ENCODE measurements at regions not wholly inside any gene's neighbourhood (a gene's known extent, or its start where the extent isn't known, plus 50 kb on each side); places are given as distances from the start of the nearest gene placed in this dataset.

GRCh38 chr10:104580774-104581675, 60.1 kb upstream of the SORCS3 start:
- ChIA-PET CTCF (interaction anchor here (0.6 to 4.5 kb wide), 20 partner anchors 8 to 534 kb away, joined by 3 to 26 read pairs (median 4); no protein-coding TSS in a partner anchor), POLR2A (no interaction called here)
- H3K9me3 ChIP-seq (ENCODE audit: control insufficient read depth, insufficient read depth, low read depth, low read length) = no peaks in the 10 kb centered on the region
- H3K4me3 ChIP-seq (ENCODE audit: low read depth, low read length) = no peak overlapping the region
- no peaks in the 10 kb centered on the region for H3K4me1 ChIP-seq (ENCODE audit: control insufficient read depth, insufficient read depth, low read length)
- H3K27ac ChIP-seq (ENCODE audit: extremely low read depth, low read depth, low read length) = no peak overlapping the region
- TF ChIP-seq ZNF654 (tag by site-specific recombination; IDR thresholded peaks at IDR 0.05; ENCODE audit: low read depth) (peak; percentile 60), TRIM28 (IDR thresholded peaks at IDR 0.05; ENCODE audit: borderline replicate concordance, low read length) (no peak), ZNF112 (tag by site-specific recombination; IDR thresholded peaks at IDR 0.05) (no peak), PBX3 (CRISPR knock-in tag; IDR thresholded peaks at IDR 0.05) (no peak)
- no peaks in the 10 kb centered on the region for H3K36me3 ChIP-seq (ENCODE audit: control insufficient read depth in 2 of 2, insufficient read depth in 1 of 2, low read length in 2 of 2)

GRCh38 chr10:104581884-104582601, 59.0 kb upstream of the SORCS3 start:
- ChIA-PET POLR2A (no interaction called here), CTCF (interaction anchor here (0.6 to 4.5 kb wide), 10 partner anchors 11 to 346 kb away, joined by 3 to 23 read pairs (median 4); no protein-coding TSS in a partner anchor)
- no peaks in the 10 kb centered on the region for H3K36me3 ChIP-seq (ENCODE audit: control insufficient read depth in 2 of 2, insufficient read depth in 1 of 2, low read length in 2 of 2)
- no peak overlapping the region for H3K4me3 ChIP-seq (ENCODE audit: low read depth, low read length)
- H3K4me1 ChIP-seq (ENCODE audit: control insufficient read depth, insufficient read depth, low read length) = no peaks in the 10 kb centered on the region
- no peak overlapping the region for H3K27ac ChIP-seq (ENCODE audit: extremely low read depth, low read depth, low read length)
- TF ChIP-seq ZBTB17 (tag by site-specific recombination; IDR thresholded peaks at IDR 0.05) (peak; percentile 83), ZIC2 (tag by site-specific recombination; IDR thresholded peaks at IDR 0.05) (no peak), ZNF560 (tag by site-specific recombination; IDR thresholded peaks at IDR 0.05; ENCODE audit: borderline replicate concordance) (no peak)
- H3K9me3 ChIP-seq (ENCODE audit: control insufficient read depth, insufficient read depth, low read depth, low read length) = no peaks in the 10 kb centered on the region

GRCh38 chr10:104582602-104582951, 58.5 kb upstream of the SORCS3 start:
- no peaks in the 10 kb centered on the region for H3K4me1 ChIP-seq (ENCODE audit: control insufficient read depth, insufficient read depth, low read length)
- POLR2A ChIA-PET = no interaction called here
- no peaks in the 10 kb centered on the region for H3K36me3 ChIP-seq (ENCODE audit: control insufficient read depth in 2 of 2, insufficient read depth in 1 of 2, low read length in 2 of 2)
- H3K27ac ChIP-seq (ENCODE audit: extremely low read depth, low read depth, low read length) = no peak overlapping the region
- no peaks in the 10 kb centered on the region for H3K9me3 ChIP-seq (ENCODE audit: control insufficient read depth, insufficient read depth, low read depth, low read length)
- no peak overlapping the region for H3K4me3 ChIP-seq (ENCODE audit: low read depth, low read length)
- CTCF ChIA-PET = interaction anchor here (0.6 to 4.5 kb wide), 5 partner anchors 32 to 345 kb away, joined by 3 to 23 read pairs (median 5); no protein-coding TSS in a partner anchor
- peak; percentile 60; the same call in 1 of the 2 replicates for TF ChIP-seq ZBTB17 (tag by site-specific recombination; IDR thresholded peaks at IDR 0.05)
- TF ChIP-seq GLIS2 (tag by site-specific recombination; IDR thresholded peaks at IDR 0.05) = no peak
- TF ChIP-seq BCL11A (tag by site-specific recombination; IDR thresholded peaks at IDR 0.05; ENCODE audit: low read depth) = no peak
- TF ChIP-seq ZNF580 (tag by site-specific recombination; IDR thresholded peaks at IDR 0.05) = no peak
- TF ChIP-seq ZIC2 (tag by site-specific recombination; IDR thresholded peaks at IDR 0.05) = peak; percentile 57

- no peak overlapping the region for H3K27ac ChIP-seq (ENCODE audit: extremely low read depth, low read depth, low read length)
- POLR2A ChIA-PET = no interaction called here
- CTCF ChIA-PET = interaction anchor here (0.7 to 4.5 kb wide), 2 partner anchors 39 to 177 kb away, joined by 3 to 23 read pairs; no protein-coding TSS in a partner anchor
- no peaks in the 10 kb centered on the region for H3K4me1 ChIP-seq (ENCODE audit: control insufficient read depth, insufficient read depth, low read length)
- H3K4me3 ChIP-seq (ENCODE audit: low read depth, low read length) = no peak overlapping the region
- TF ChIP-seq ZNF133 (tag by site-specific recombination; IDR thresholded peaks at IDR 0.05) = no peak
- no peaks in the 10 kb centered on the region for H3K9me3 ChIP-seq (ENCODE audit: control insufficient read depth, insufficient read depth, low read depth, low read length)
- H3K36me3 ChIP-seq (ENCODE audit: control insufficient read depth in 2 of 2, insufficient read depth in 1 of 2, low read length in 2 of 2) = no peaks in the 10 kb centered on the region
Measured at GRCh38 chr10:104582966-104583365, 58.1 kb upstream of the SORCS3 start.
